AG10803 (cell line): ENCODE measurements at regions not wholly inside any gene's neighbourhood (a gene's known extent, or its start where the extent isn't known, plus 50 kb on each side); places are given as distances from the start of the nearest gene placed in this dataset.

Source experiments
- DNase-seq: peaks from one replicate; pipeline ENCODE4 v3.0.0; 2010; ENCODE audit warnings: low read depth
- H3K4me3 ChIP-seq: 2 replicates; pipeline ENCODE4 v1.5.1; 2011; ENCODE audit warnings: mild to moderate bottlenecking, low read length, control low read depth
- CTCF ChIP-seq: conservative IDR thresholded peaks from 2 replicates; pipeline ENCODE4 v1.5.1; 2011; ENCODE audit warnings: mild to moderate bottlenecking, low read length, control low read depth, inconsistent platforms

- no peak overlapping the region for H3K4me3 ChIP-seq
- no peak for TF ChIP-seq CTCF
- DNase-seq: no peak
Observed at GRCh38 chr14:97282210-97283004, 485.2 kb downstream of the VRK1 start.

- no peak for DNase-seq
- no peak for TF ChIP-seq CTCF
- H3K4me3 ChIP-seq: no peak overlapping the region
Observed at GRCh38 chr14:97283005-97283403, 485.8 kb downstream of the VRK1 start.

GRCh38 chr14:97283426-97283825, 486.2 kb downstream of the VRK1 start:
- no peak for TF ChIP-seq CTCF
- no peak for DNase-seq
- no peak overlapping the region for H3K4me3 ChIP-seq

- no peak for TF ChIP-seq CTCF
- no peak overlapping the region for H3K4me3 ChIP-seq
- no peak for DNase-seq
Observed at GRCh38 chr14:97283841-97284240, 486.7 kb downstream of the VRK1 start.

- no peak for TF ChIP-seq CTCF
- DNase-seq: no peak
Observed at GRCh38 chr14:97287956-97288355, 490.8 kb downstream of the VRK1 start.

GRCh38 chr14:97290065-97290464, 492.9 kb downstream of the VRK1 start:
- no peak for TF ChIP-seq CTCF
- no peak overlapping the region for H3K4me3 ChIP-seq
- no peak for DNase-seq

More at GRCh38 chr14:97287956-97288355, 490.8 kb downstream of the VRK1 start:
- no peak overlapping the region for H3K4me3 ChIP-seq

- no peak for DNase-seq
- no peak overlapping the region for H3K4me3 ChIP-seq
- no peak for TF ChIP-seq CTCF
Observed at GRCh38 chr14:97290977-97291376, 493.8 kb downstream of the VRK1 start.
